HG03064 (cell line): ENCODE measurements at regions not wholly inside any gene's neighbourhood (a gene's known extent, or its start where the extent isn't known, plus 50 kb on each side); places are given as distances from the start of the nearest gene placed in this dataset.

Source experiments
- ATAC-seq: cut with Tn5 transposase; IDR thresholded peaks from one replicate; pipeline ENCODE4 v1.9.1; 2021; ENCODE audit warnings: low read depth; ENCODE audit not compliant: unreplicated experiment

DNA sequence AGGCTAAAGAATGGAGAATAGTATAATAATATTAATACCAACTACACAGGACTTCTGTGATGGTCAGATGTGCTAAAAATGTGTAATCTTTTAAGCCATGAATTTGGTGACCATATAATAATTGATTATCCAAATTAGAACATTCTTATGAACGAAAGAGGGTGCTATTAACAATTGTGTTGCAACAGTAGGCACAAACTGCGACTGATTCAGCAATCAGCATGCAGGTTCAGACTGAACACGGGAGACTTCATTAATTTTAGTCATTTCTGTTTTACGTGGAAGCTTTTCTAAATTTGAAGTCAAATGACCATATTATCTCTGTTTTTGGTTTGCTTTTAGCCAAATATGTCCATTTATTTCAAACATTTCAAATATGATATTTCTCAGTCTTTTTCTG is 54.6 kb upstream of the CHST9 start:
- no peak for ATAC-seq

DNA sequence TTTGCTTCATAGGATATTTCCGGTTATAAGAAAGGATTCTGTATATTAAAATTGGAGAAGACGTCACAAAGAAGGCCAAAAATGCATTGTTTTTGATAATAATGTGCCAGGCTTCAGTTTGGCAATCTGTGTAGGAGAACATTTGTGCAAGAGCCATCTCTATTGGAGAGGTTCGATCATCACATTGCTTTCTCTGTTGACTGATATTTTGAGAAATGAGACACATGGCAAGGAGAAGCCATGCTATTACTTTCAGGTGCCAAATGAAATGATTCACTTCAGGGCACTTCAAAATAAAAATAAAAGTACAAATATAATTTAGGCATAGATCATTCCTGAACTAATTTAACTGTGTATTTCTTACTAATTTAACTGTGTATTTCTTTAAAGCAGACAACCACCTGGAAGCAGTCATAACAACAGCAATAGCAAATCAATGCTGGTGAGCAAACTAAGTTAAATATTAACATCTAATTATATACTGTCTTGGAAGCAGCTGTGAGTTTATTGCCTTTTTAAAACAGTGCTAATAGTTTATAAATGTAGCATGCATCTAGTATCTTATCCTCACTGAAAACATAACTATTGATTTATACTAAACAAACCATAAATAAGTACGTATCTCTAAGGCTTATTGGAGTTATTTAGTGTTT is 50.2 kb upstream of the CHST9 start:
- ATAC-seq = no peak
